ENCODE measurements at regions not wholly inside any gene's neighbourhood (a gene's known extent, or its start where the extent isn't known, plus 50 kb on each side); places are given as distances from the start of the nearest gene placed in this dataset.

- intact Hi-C loops (cut with micrococcal nuclease; ENCODE audit: unreplicated experiment): no loop called here
These were observed 194.6 kb upstream of the CARD18 start for GRCh38 chr11:105334025-105334714.

GRCh38 chr11:105333153-105333552 lies 193.6 kb upstream of the CARD18 start:
- no peak for DNase-seq (ENCODE audit: low spot score)
- Histone ChIP-seq H3K4me1 (ENCODE audit: insufficient read depth, low read length, poor library complexity, severe bottlenecking) (no peaks in the 10 kb centered on the region), H4K20me1 (ENCODE audit: insufficient read depth, low read length) (no peaks in the 10 kb centered on the region), H3K9me3 (ENCODE audit: low read length) (no peaks in the 10 kb centered on the region), H3K79me2 (ENCODE audit: insufficient read depth, low read depth, low read length) (no peaks in the 10 kb centered on the region), H3K9me2 (ENCODE audit: insufficient read depth, low read length) (no peaks in the 10 kb centered on the region), H2AFZ (ENCODE audit: low read length) (no peak overlapping the region), H3K27ac (ENCODE audit: low read depth, low read length, poor library complexity, severe bottlenecking) (no peak overlapping the region), H3K36me3 (ENCODE audit: insufficient read depth, low read length) (no peaks in the 10 kb centered on the region), H3K4me2 (ENCODE audit: low read length) (no peak overlapping the region), H3K4me3 (ENCODE audit: low read depth, low read length, poor library complexity, severe bottlenecking) (no peak overlapping the region)
- BruUV-seq (replicated peaks): no TSS peak
- CTCF ChIA-PET (ENCODE audit: unreplicated experiment): interaction anchor here (0.5 kb wide), 1 partner anchor 149 kb away, joined by 3 read pairs; no protein-coding TSS in a partner anchor
- intact Hi-C loops (cut with micrococcal nuclease; ENCODE audit: unreplicated experiment): no loop called here
- POLR2A ChIA-PET: no interaction called here
- no peak for TF ChIP-seq EZH2phosphoT487 (IDR thresholded peaks at IDR 0.05; ENCODE audit: borderline replicate concordance, low read depth, low read length)
- no peak for TF ChIP-seq CTCF (conservative IDR thresholded peaks at IDR 0.05; ENCODE audit: low read length)

More at GRCh38 chr11:105334025-105334714, 194.6 kb upstream of the CARD18 start:
- no peak for DNase-seq (ENCODE audit: low spot score)
- Histone ChIP-seq H3K9me3 (ENCODE audit: low read length) (no peaks in the 10 kb centered on the region), H2AFZ (ENCODE audit: low read length) (no peak overlapping the region), H3K36me3 (ENCODE audit: insufficient read depth, low read length) (no peaks in the 10 kb centered on the region), H3K4me1 (ENCODE audit: insufficient read depth, low read length, poor library complexity, severe bottlenecking) (no peaks in the 10 kb centered on the region), H3K27ac (ENCODE audit: low read depth, low read length, poor library complexity, severe bottlenecking) (no peak overlapping the region), H3K79me2 (ENCODE audit: insufficient read depth, low read depth, low read length) (no peaks in the 10 kb centered on the region), H3K4me2 (ENCODE audit: low read length) (no peak overlapping the region), H3K9me2 (ENCODE audit: insufficient read depth, low read length) (no peaks in the 10 kb centered on the region), H4K20me1 (ENCODE audit: insufficient read depth, low read length) (no peaks in the 10 kb centered on the region), H3K4me3 (ENCODE audit: low read depth, low read length, poor library complexity, severe bottlenecking) (no peak overlapping the region)
- POLR2A ChIA-PET: no interaction called here
- no TSS peak for BruUV-seq (replicated peaks)
- TF ChIP-seq EZH2phosphoT487 (IDR thresholded peaks at IDR 0.05; ENCODE audit: borderline replicate concordance, low read depth, low read length) (no peak), CTCF (conservative IDR thresholded peaks at IDR 0.05; ENCODE audit: low read length) (no peak)
- CTCF ChIA-PET (ENCODE audit: unreplicated experiment): no interaction called here

- intact Hi-C loops (cut with micrococcal nuclease; ENCODE audit: unreplicated experiment): no loop called here
- Histone ChIP-seq H3K4me2 (ENCODE audit: low read length) (no peak overlapping the region), H3K79me2 (ENCODE audit: insufficient read depth, low read depth, low read length) (no peaks in the 10 kb centered on the region), H4K20me1 (ENCODE audit: insufficient read depth, low read length) (no peaks in the 10 kb centered on the region), H3K36me3 (ENCODE audit: insufficient read depth, low read length) (no peaks in the 10 kb centered on the region), H3K9me2 (ENCODE audit: insufficient read depth, low read length) (no peaks in the 10 kb centered on the region), H3K4me1 (ENCODE audit: insufficient read depth, low read length, poor library complexity, severe bottlenecking) (no peaks in the 10 kb centered on the region), H2AFZ (ENCODE audit: low read length) (no peak overlapping the region), H3K4me3 (ENCODE audit: low read depth, low read length, poor library complexity, severe bottlenecking) (no peak overlapping the region), H3K9me3 (ENCODE audit: low read length) (no peaks in the 10 kb centered on the region), H3K27ac (ENCODE audit: low read depth, low read length, poor library complexity, severe bottlenecking) (no peak overlapping the region)
- ChIA-PET POLR2A (no interaction called here), CTCF (ENCODE audit: unreplicated experiment) (no interaction called here)
- TF ChIP-seq CTCF (conservative IDR thresholded peaks at IDR 0.05; ENCODE audit: low read length) (no peak), EZH2phosphoT487 (IDR thresholded peaks at IDR 0.05; ENCODE audit: borderline replicate concordance, low read depth, low read length) (no peak)
- no peak for DNase-seq (ENCODE audit: low spot score)
- no TSS peak for BruUV-seq (replicated peaks)
These were observed 192.6 kb upstream of the CARD18 start for GRCh38 chr11:105332171-105332570.

Measured in OCI-LY7 (cell line).